ENCODE measurements at regions not wholly inside any gene's neighbourhood (a gene's known extent, or its start where the extent isn't known, plus 50 kb on each side); places are given as distances from the start of the nearest gene placed in this dataset.

DNA sequence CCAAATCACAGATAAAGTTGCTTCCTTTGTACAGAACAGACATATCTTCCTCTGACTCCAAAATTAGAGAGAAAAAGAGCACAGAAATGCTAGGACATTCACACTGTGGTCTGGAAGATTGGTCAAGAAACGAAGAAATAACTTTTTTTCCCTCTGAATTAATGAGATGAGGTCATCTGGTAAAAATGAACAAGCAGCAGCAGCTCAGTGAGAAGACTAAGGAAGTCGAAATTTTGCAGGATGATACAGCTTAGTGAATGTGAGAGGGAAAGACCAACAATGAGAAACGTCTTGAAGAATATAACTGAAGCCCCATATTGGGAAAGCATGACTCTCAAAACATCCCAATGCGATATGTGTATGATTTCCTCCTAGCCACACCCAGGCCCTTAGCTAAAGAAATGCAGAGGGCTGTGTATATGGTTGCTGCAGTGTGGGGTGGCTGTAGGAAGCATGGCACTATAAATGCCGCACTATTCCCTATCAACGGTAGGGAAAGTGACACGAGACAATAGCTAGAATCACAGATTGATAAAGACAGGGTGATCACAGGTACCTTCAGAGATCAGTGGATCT is 208.6 kb downstream of the VEGFC start:
- TF ChIP-seq POLR2A (IDR thresholded peaks at IDR 0.05) (no peak), EP300 (IDR thresholded peaks at IDR 0.05) (no peak)
- TF ChIP-seq, protein P1, sequence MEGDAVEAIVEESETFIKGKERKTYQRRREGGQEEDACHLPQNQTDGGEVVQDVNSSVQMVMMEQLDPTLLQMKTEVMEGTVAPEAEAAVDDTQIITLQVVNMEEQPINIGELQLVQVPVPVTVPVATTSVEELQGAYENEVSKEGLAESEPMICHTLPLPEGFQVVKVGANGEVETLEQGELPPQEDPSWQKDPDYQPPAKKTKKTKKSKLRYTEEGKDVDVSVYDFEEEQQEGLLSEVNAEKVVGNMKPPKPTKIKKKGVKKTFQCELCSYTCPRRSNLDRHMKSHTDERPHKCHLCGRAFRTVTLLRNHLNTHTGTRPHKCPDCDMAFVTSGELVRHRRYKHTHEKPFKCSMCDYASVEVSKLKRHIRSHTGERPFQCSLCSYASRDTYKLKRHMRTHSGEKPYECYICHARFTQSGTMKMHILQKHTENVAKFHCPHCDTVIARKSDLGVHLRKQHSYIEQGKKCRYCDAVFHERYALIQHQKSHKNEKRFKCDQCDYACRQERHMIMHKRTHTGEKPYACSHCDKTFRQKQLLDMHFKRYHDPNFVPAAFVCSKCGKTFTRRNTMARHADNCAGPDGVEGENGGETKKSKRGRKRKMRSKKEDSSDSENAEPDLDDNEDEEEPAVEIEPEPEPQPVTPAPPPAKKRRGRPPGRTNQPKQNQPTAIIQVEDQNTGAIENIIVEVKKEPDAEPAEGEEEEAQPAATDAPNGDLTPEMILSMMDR (IDR thresholded peaks at IDR 0.05) = no peak
- no peaks in the 10 kb centered on the region for H3K9me3 ChIP-seq
- DNase-seq (ENCODE audit: low spot score in 2 of 2) = no peak
- H3K4me1 ChIP-seq = no peaks in the 10 kb centered on the region
- no peak overlapping the region for H3K27ac ChIP-seq
- H3K27me3 ChIP-seq = no peaks in the 10 kb centered on the region
- H3K36me3 ChIP-seq = no peaks in the 10 kb centered on the region
- WGBS, 2 donors = 65 to 66% methylated on average over 7 of the region's 7 CpGs
- H3K4me3 ChIP-seq = no peak overlapping the region

DNA sequence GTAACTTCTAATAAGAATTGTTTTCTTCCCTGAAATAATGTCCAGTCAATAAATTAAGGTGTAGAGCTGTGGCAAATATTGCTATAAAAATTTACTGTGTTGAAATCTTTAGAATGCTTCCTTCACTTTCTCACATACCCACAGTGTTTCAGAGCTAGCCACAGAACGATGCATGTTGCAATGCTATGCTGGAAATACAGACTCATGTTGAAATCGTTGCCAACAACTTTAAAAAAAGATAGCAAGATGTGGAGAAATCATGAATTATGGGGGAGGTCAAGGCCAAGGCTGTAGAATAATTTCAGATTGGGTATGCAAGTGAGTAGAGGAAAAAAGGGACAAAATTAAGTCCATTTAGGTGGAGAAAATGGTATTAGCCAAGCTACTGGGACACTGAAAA is 204.8 kb downstream of the VEGFC start:
- Histone ChIP-seq H3K36me3 (no peaks in the 10 kb centered on the region), H3K27ac (no peak overlapping the region), H3K9me3 (no peaks in the 10 kb centered on the region), H3K27me3 (no peaks in the 10 kb centered on the region), H3K4me3 (no peak overlapping the region), H3K4me1 (no peaks in the 10 kb centered on the region)
- no peak for DNase-seq (ENCODE audit: low spot score in 2 of 2)
- 74 to 75% methylated on average over 2 of the region's 2 CpGs for WGBS, 2 donors
- TF ChIP-seq EP300 (IDR thresholded peaks at IDR 0.05) (no peak), POLR2A (IDR thresholded peaks at IDR 0.05) (no peak)
- TF ChIP-seq, protein P1 (IDR thresholded peaks at IDR 0.05) = no peak

DNA sequence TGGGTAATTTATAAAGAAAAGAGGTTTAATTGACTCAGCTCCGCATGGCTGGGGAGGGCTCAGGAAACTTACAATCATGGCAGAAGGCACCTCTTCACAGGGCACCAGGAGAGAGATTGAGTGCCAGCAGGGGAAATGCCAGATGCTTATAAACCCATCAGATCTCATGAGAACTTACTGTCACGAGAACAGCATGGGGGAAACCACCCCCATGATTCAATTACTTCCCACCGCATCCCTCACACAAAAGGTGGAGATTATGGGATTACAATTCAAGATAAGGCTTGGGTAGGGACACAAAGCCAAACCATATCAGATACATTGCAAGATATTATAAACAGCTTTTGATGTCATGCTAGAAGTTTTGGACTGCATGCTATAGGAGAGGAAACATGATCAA is 204.3 kb downstream of the VEGFC start:
- whole genome bisulfite sequencing, 2 donors = 85 to 92% methylated on average over 3 of the region's 3 CpGs
- H3K4me1 ChIP-seq = no peaks in the 10 kb centered on the region
- H3K9me3 ChIP-seq = no peaks in the 10 kb centered on the region
- no peaks in the 10 kb centered on the region for H3K27me3 ChIP-seq
- no peak for DNase-seq (ENCODE audit: low spot score in 2 of 2)
- no peak overlapping the region for H3K27ac ChIP-seq
- TF ChIP-seq EP300 (IDR thresholded peaks at IDR 0.05) = no peak
- TF ChIP-seq POLR2A (IDR thresholded peaks at IDR 0.05) = no peak
- TF ChIP-seq, protein P1 (IDR thresholded peaks at IDR 0.05) = no peak
- no peaks in the 10 kb centered on the region for H3K36me3 ChIP-seq
- no peak overlapping the region for H3K4me3 ChIP-seq

DNA sequence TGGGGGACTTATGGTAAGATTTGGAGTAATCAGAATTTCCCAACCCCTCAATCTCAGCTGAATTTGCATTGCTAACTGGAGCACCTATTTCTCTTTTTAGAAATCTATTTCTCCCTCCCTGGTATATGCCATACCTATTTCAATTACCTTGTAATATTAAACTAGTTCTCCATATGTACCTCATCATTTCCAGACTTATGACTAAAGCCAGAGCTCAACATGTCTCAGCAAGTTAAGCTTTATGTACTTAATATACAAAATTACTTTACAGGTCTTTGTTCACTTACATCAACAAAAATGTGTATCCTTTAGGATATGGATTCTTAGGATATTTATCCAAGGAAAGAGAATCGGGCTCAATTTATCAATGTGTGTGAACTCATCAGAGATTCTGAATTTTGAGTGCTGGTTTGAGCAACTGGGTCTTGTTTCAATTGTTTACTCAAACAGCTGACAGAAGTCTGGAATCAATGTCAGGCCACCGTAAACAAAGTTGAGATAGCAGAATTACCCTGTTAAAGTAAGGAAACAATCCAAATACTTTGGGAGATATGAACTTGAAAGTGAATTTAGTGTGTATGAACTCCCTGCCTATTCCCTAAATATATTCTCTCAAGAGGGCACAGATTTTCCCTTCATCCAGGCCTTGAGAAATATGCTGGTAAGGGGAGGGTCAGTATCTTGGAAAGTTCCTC is 199.6 kb downstream of the VEGFC start:
- H3K27me3 ChIP-seq = no peaks in the 10 kb centered on the region
- no peaks in the 10 kb centered on the region for H3K4me1 ChIP-seq
- H3K9me3 ChIP-seq = peaks cover 0 to 6% (median 0%) of the 10 kb centered on the region in 4 donors
- H3K36me3 ChIP-seq = no peaks in the 10 kb centered on the region
- TF ChIP-seq POLR2A (IDR thresholded peaks at IDR 0.05) (no peak), EP300 (IDR thresholded peaks at IDR 0.05) (no peak)
- TF ChIP-seq, protein P1 (IDR thresholded peaks at IDR 0.05) = no peak
- DNase-seq (ENCODE audit: low spot score in 2 of 2) = no peak
- 78 to 88% methylated on average over 2 of the region's 2 CpGs for WGBS, 2 donors
- H3K27ac ChIP-seq = no peak overlapping the region
- no peak overlapping the region for H3K4me3 ChIP-seq

DNA sequence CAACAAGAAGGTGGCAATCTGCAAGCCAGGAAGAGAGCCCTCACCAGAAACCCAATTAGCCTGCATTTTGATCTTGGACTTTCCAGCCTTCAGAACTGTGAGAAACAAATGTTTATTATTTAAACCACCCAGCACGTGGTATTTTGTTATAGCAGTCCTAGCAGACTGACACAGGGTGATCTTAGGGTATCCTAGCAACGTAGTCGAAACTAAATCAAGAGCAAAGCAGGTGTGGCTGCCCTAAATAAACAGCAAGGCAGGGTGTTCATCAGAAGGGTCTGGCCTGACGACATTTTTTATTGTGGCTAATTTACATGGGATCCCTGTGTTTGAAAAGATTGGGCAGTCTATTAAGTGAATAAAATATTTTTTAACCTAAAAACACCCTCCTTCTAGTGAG is 198.8 kb downstream of the VEGFC start:
- H3K4me1 ChIP-seq = no peaks in the 10 kb centered on the region
- DNase-seq (ENCODE audit: low spot score in 2 of 2) = no peak
- H3K9me3 ChIP-seq = peaks cover 0 to 6% (median 0%) of the 10 kb centered on the region in 4 donors
- no peak overlapping the region for H3K4me3 ChIP-seq
- no peaks in the 10 kb centered on the region for H3K36me3 ChIP-seq
- H3K27ac ChIP-seq = no peak overlapping the region
- WGBS, 2 donors = 56 to 77% methylated on average over 4 of the region's 4 CpGs
- no peaks in the 10 kb centered on the region for H3K27me3 ChIP-seq
- no peak for TF ChIP-seq EP300 (IDR thresholded peaks at IDR 0.05)
- TF ChIP-seq POLR2A (IDR thresholded peaks at IDR 0.05) = no peak
- TF ChIP-seq, protein P1 (IDR thresholded peaks at IDR 0.05) = no peak
